K562 (cell line): ENCODE measurements at regions not wholly inside any gene's neighbourhood (a gene's known extent, or its start where the extent isn't known, plus 50 kb on each side); places are given as distances from the start of the nearest gene placed in this dataset.

Experiments used
- ATAC-seq: fragments of 200-7000 bp; cut with Tn5 transposase; 3 replicates; pipeline ENCODE4 v1.9.1; 2020; ENCODE audit warnings: moderate library complexity
- BruUV-seq: library from RNA; stranded (reverse); fragments of 400-500 nt; replicated peaks from 2 replicates; lab custom pipeline; 2021; lab: Mats Ljungman, UMichigan
- CTCF ChIA-PET: fragments of 300-600 bp; formaldehyde crosslinking; extraction: SDS; loops from one replicate; lab custom pipeline; 2021; ENCODE audit warnings: low intra/inter-chr PET ratio; lab: Yijun Ruan, JAX
- POLR2A ChIA-PET: fragments of 300-600, 350-650 bp; sonication (Branson Sonifier 250); formaldehyde crosslinking; extraction: SDS; loops from one replicate; lab custom pipeline; 2021; ENCODE audit warnings: antibody characterized with exemption, inconsistent platforms; lab: Yijun Ruan, JAX
- DNase-seq, 4 experiments: peaks; one replicate each; pipeline versions ENCODE4 v3.0.0 to v3.0.0-alpha.2; 2011 to 2018; ENCODE audit warnings: low spot score in 3 of 4, mixed read lengths in 3 of 4; ENCODE audit errors: extremely low read depth in 1 of 4
- FAIRE-seq: peaks from 2 replicates; lab custom pipeline; 2011; peaks lifted over from hg19 to GRCh38; lab: Jason Lieb, UNC
- H2AFZ ChIP-seq: 2 replicates; pipeline ENCODE4 v1.6.0; 2011; ENCODE audit warnings: low read depth, low read length, control low read depth, inconsistent platforms
- H3K27ac ChIP-seq: fragments of 200-600 bp; 3 replicates; pipeline ENCODE4 v1.8.0; 2011; ENCODE audit warnings: low read depth, mild to moderate bottlenecking, control low read depth, inconsistent platforms, low read length, moderate library complexity, mixed read lengths; ENCODE audit errors: extremely low read depth
- H3K27me3 ChIP-seq, 2 experiments: fragments of 300-600 bp in 1 of 2; 2 replicates in 1 of 2; 3 replicates in 1 of 2; pipeline versions ENCODE4 v1.6.0 to v1.8.0; 2011; ENCODE audit warnings: inconsistent platforms in 2 of 2, low read length in 2 of 2, mild to moderate bottlenecking in 1 of 2, mixed read lengths in 1 of 2, moderate library complexity in 1 of 2; ENCODE audit not compliant: control insufficient read depth in 2 of 2, insufficient read depth in 2 of 2
- H3K36me3 ChIP-seq: fragments of 300-600 bp; 3 replicates; pipeline ENCODE4 v1.8.0; 2011; ENCODE audit warnings: mild to moderate bottlenecking, low read length, inconsistent platforms; ENCODE audit not compliant: control insufficient read depth, insufficient read depth
- H3K4me1 ChIP-seq, 2 experiments: fragments of 200-600 bp in 1 of 2; replicated peaks in 1 of 2; 2 replicates in 1 of 2; 3 replicates in 1 of 2; pipeline versions ENCODE4 v1.5.1 to v1.8.0; 2011; ENCODE audit warnings: inconsistent platforms in 2 of 2, low read length in 2 of 2, mild to moderate bottlenecking in 1 of 2, mixed read lengths in 1 of 2, moderate library complexity in 1 of 2; ENCODE audit not compliant: control insufficient read depth in 2 of 2, insufficient read depth in 2 of 2
- H3K4me2 ChIP-seq: 2 replicates; pipeline ENCODE4 v1.6.1; 2011; ENCODE audit warnings: low read length, control low read depth, inconsistent platforms, mixed read lengths; ENCODE audit not compliant: insufficient read depth
- H3K4me3 ChIP-seq: fragments of 200-600 bp; sonication (generic), shearing (Covaris generic); 2 replicates; pipeline ENCODE4 v1.5.1; 2016; ENCODE audit warnings: control low read depth, inconsistent platforms
- H3K79me2 ChIP-seq: fragments of 200-600 bp; 3 replicates; pipeline ENCODE4 v1.8.0; 2011; ENCODE audit warnings: low read length, inconsistent platforms; ENCODE audit not compliant: control insufficient read depth, insufficient read depth
- H3K9ac ChIP-seq, 2 experiments: 2 replicates each; pipeline versions ENCODE4 v1.6.0 to v1.6.1; 2011; ENCODE audit warnings: low read depth in 2 of 2, low read length in 2 of 2, control low read depth in 1 of 2, inconsistent platforms in 1 of 2, mild to moderate bottlenecking in 1 of 2, mixed read lengths in 1 of 2; ENCODE audit not compliant: insufficient read depth in 1 of 2
- H3K9me1 ChIP-seq: one replicate; pipeline ENCODE4 v1.6.0; 2011; ENCODE audit warnings: inconsistent platforms, mild to moderate bottlenecking, low read length, moderate library complexity; ENCODE audit not compliant: control insufficient read depth, insufficient read depth
- H3K9me3 ChIP-seq: replicated peaks from 2 replicates; pipeline ENCODE4 v1.5.1; 2011; ENCODE audit warnings: low read depth, low read length, inconsistent platforms; ENCODE audit not compliant: control insufficient read depth, insufficient read depth
- H4K20me1 ChIP-seq: replicated peaks from 2 replicates; pipeline ENCODE4 v1.6.1; 2011; ENCODE audit warnings: low read length, inconsistent platforms, mixed read lengths; ENCODE audit not compliant: control insufficient read depth, insufficient read depth
- AFF4 ChIP-seq: sonication (generic); formaldehyde crosslinking; IDR thresholded peaks from 2 replicates; pipeline ENCODE4 v1.8.0; 2023; ENCODE audit warnings: mild to moderate bottlenecking, missing genetic modification reagents
- BRD9 ChIP-seq: fragments of 450-650 bp; IDR thresholded peaks from 2 replicates; pipeline ENCODE4 v1.6.1; 2018; ENCODE audit warnings: low read depth; ENCODE audit not compliant: partially characterized antibody
- KDM1A ChIP-seq, 2 experiments: fragments of 450-650 bp; IDR thresholded peaks; 2 replicates each; pipeline ENCODE4 v1.6.1; 2016; ENCODE audit warnings: mild to moderate bottlenecking in 2 of 2
- MTA3 ChIP-seq: fragments of 450-650 bp; formaldehyde crosslinking; IDR thresholded peaks from 2 replicates; pipeline ENCODE4 v1.6.1; 2017; ENCODE audit warnings: mild to moderate bottlenecking, borderline replicate concordance
- POLR2G ChIP-seq: fragments of 200-400 bp; formaldehyde crosslinking; IDR thresholded peaks from 2 replicates; pipeline ENCODE4 v1.6.1; 2017; ENCODE audit warnings: low read depth, mild to moderate bottlenecking, antibody characterized with exemption, low read length, moderate library complexity
- PRDM10 ChIP-seq: fragments of 450-650 bp; IDR thresholded peaks from 2 replicates; pipeline ENCODE4 v1.6.1; 2018; ENCODE audit not compliant: partially characterized antibody
- SMARCA5 ChIP-seq: fragments of 450-650 bp; IDR thresholded peaks from 2 replicates; pipeline ENCODE4 v1.6.1; 2016
- SMARCE1 ChIP-seq: fragments of 450-650 bp; IDR thresholded peaks from 2 replicates; pipeline ENCODE4 v1.7.1; 2016; ENCODE audit warnings: mild to moderate bottlenecking
- STAT5A ChIP-seq: IDR thresholded peaks from 2 replicates; pipeline ENCODE4 v1.6.1; 2012; ENCODE audit warnings: low read length, inconsistent platforms, borderline replicate concordance
- ZC3H11A ChIP-seq: IDR thresholded peaks from 2 replicates; pipeline ENCODE4 v1.6.1; 2012; ENCODE audit warnings: low read depth, low read length, improper control_type of control experiment
- WGBS: fragments of 100-300 bp; shearing (Covaris generic); methylation state at CpG from one replicate; pipeline ENCODE4 v1.1.6; 2016; ENCODE audit warnings: low coverage, mixed read lengths; ENCODE audit not compliant: insufficient coverage; ENCODE audit errors: missing lambda C conversion rate; 5-methylcytosine and 5-hydroxymethylcytosine counted together
- in situ Hi-C: fragments of 300-500 bp; cut with MboI; formaldehyde crosslinking; loops from 4 replicates; pipeline ENCODE4 v1.15.0; 2018; ENCODE audit warnings: inconsistent platforms, mixed read lengths
- intact Hi-C: fragments of 100-400 bp; cut with micrococcal nuclease; formaldehyde crosslinking; loops from 2 replicates; pipeline ENCODE4 v1.14.2; 2022

GRCh38 chr18:43904209-43904837, 627.0 kb upstream of the SYT4 start:
- FAIRE-seq = no peak
- in situ Hi-C loops (no loop called here), intact Hi-C loops (no loop called here)
- H3K4me3 ChIP-seq = no peak overlapping the region
- no peaks in the 10 kb centered on the region for H3K36me3 ChIP-seq
- H3K4me1 ChIP-seq = no peaks in the 10 kb centered on the region
- no peaks in the 10 kb centered on the region for H3K27me3 ChIP-seq
- 0% methylated on average over 1 of the region's 1 CpG for WGBS
- BruUV-seq = no TSS peak
- no peak overlapping the region for H2AFZ ChIP-seq
- no peak for ATAC-seq
- no peak for DNase-seq
- H3K4me2 ChIP-seq = no peak overlapping the region
- ChIA-PET POLR2A (no interaction called here), CTCF (no interaction called here)
- H3K27ac ChIP-seq = no peak overlapping the region
- no peaks in the 10 kb centered on the region for H4K20me1 ChIP-seq
- TF ChIP-seq KDM1A (IDR thresholded peaks at IDR 0.05) = no peak
- TF ChIP-seq STAT5A = no peak
- no peak for TF ChIP-seq ZC3H11A
- no peak for TF ChIP-seq MTA3
- no peak for TF ChIP-seq SMARCE1
- TF ChIP-seq BRD9 = no peak
- no peak for TF ChIP-seq PRDM10
- no peak for TF ChIP-seq SMARCA5
- no peak for TF ChIP-seq POLR2G
- no peak for TF ChIP-seq AFF4 (CRISPR knock-in tag)
- H3K9me1 ChIP-seq = no peaks in the 10 kb centered on the region
- H3K9me3 ChIP-seq = no peaks in the 10 kb centered on the region; the same call in 1 of the 2 replicates
- H3K9ac ChIP-seq = no peak overlapping the region
- no peaks in the 10 kb centered on the region for H3K79me2 ChIP-seq
